GM23338 (cell line): ENCODE measurements at regions not wholly inside any gene's neighbourhood (a gene's known extent, or its start where the extent isn't known, plus 50 kb on each side); places are given as distances from the start of the nearest gene placed in this dataset.

Experiments
- ATAC-seq: fragments of 200-7000 bp; cut with Tn5 transposase; 3 replicates; pipeline ENCODE4 v1.9.1; 2020
- DNase-seq: peaks from one replicate; pipeline ENCODE4 v3.0.0-alpha.2; 2015; ENCODE audit warnings: low spot score
- H2AFZ ChIP-seq: fragments of 200-600 bp; sonication (generic); 2 replicates; pipeline ENCODE4 v1.8.0; 2016; ENCODE audit warnings: antibody characterized with exemption, mild to moderate bottlenecking, moderate library complexity
- H3F3A ChIP-seq: fragments of 200-600 bp; sonication (generic); replicated peaks from 2 replicates; pipeline ENCODE4 v1.8.0; 2017; ENCODE audit warnings: antibody characterized with exemption, mixed run types, low read depth
- H3K27ac ChIP-seq: fragments of 200-600 bp; sonication (generic); 2 replicates; pipeline ENCODE4 v1.6.1; 2016; ENCODE audit warnings: low read depth
- H3K27me3 ChIP-seq: fragments of 200-600 bp; sonication (generic); 2 replicates; pipeline ENCODE4 v1.8.0; 2016; ENCODE audit warnings: mild to moderate bottlenecking, mixed run types, moderate library complexity; ENCODE audit not compliant: insufficient read depth
- H3K36me3 ChIP-seq: fragments of 200-600 bp; sonication (generic); 2 replicates; pipeline ENCODE4 v1.8.0; 2016; ENCODE audit warnings: mild to moderate bottlenecking; ENCODE audit not compliant: insufficient read depth
- H3K4me1 ChIP-seq: fragments of 200-600 bp; sonication (generic); 2 replicates; pipeline ENCODE4 v1.8.0; 2016; ENCODE audit warnings: mild to moderate bottlenecking, moderate library complexity; ENCODE audit not compliant: insufficient read depth
- H3K4me2 ChIP-seq: fragments of 200-600 bp; sonication (generic); 2 replicates; pipeline ENCODE4 v1.7.1; 2017; ENCODE audit warnings: mixed run types
- H3K4me3 ChIP-seq: fragments of 200-600 bp; sonication (generic); 2 replicates; pipeline ENCODE4 v1.6.1; 2016; ENCODE audit warnings: mixed run types
- H3K79me2 ChIP-seq: fragments of 200-600 bp; sonication (generic); replicated peaks from 2 replicates; pipeline ENCODE4 v1.8.0; 2017; ENCODE audit warnings: mild to moderate bottlenecking; ENCODE audit not compliant: insufficient read depth
- H3K9me2 ChIP-seq: fragments of 200-600 bp; sonication (generic); 2 replicates; pipeline ENCODE4 v1.8.0; 2017; ENCODE audit not compliant: insufficient read depth
- H4K20me1 ChIP-seq: fragments of 200-600 bp; sonication (generic); replicated peaks from 2 replicates; pipeline ENCODE4 v1.8.0; 2017; ENCODE audit warnings: mild to moderate bottlenecking; ENCODE audit not compliant: insufficient read depth
- H3K27ac Mint-ChIP-seq: 2 replicates; pipeline ENCODE4 v1.8.0; 2020; ENCODE audit warnings: inconsistent platforms, mild to moderate bottlenecking, moderate library complexity, mixed read lengths
- H3K27me3 Mint-ChIP-seq: 3 replicates; pipeline ENCODE4 v1.8.0; 2022; ENCODE audit warnings: low read depth, mild to moderate bottlenecking, moderate library complexity, mixed read lengths, inconsistent platforms; ENCODE audit not compliant: insufficient read depth, poor library complexity
- H3K36me3 Mint-ChIP-seq: 3 replicates; pipeline ENCODE4 v1.8.0; 2021; ENCODE audit warnings: low read depth, mild to moderate bottlenecking, inconsistent platforms, moderate library complexity, mixed read lengths
- H3K4me1 Mint-ChIP-seq: 3 replicates; pipeline ENCODE4 v1.8.0; 2020; ENCODE audit warnings: mild to moderate bottlenecking, inconsistent platforms, mixed read lengths
- H3K4me3 Mint-ChIP-seq: 3 replicates; pipeline ENCODE4 v1.8.0; 2021; ENCODE audit warnings: moderate library complexity, mild to moderate bottlenecking, inconsistent platforms, mixed read lengths
- H3K9me3 Mint-ChIP-seq: 3 replicates; pipeline ENCODE4 v1.8.0; 2020; ENCODE audit warnings: moderate library complexity, mild to moderate bottlenecking, inconsistent platforms, mixed read lengths
- CREB1 ChIP-seq: fragments of 250-450 bp; sonication (Bioruptor Pico); IDR thresholded peaks from 2 replicates; pipeline ENCODE4 v1.5.0; 2020; ENCODE audit warnings: low read depth, mild to moderate bottlenecking, moderate library complexity
- CTCF ChIP-seq, 2 experiments: fragments of 200-600 bp in 1 of 2; sonication (generic) in 1 of 2; conservative IDR thresholded peaks; 2 replicates each; pipeline versions ENCODE4 v1.5.1 to v1.6.1; 2016 to 2017; ENCODE audit warnings: antibody characterized with exemption in 2 of 2, low read depth in 2 of 2, mild to moderate bottlenecking in 2 of 2, moderate library complexity in 1 of 2
- ETS1 ChIP-seq: IDR thresholded peaks from 2 replicates; pipeline ENCODE4 v1.6.1; 2016; ENCODE audit warnings: antibody characterized with exemption
- EZH2 ChIP-seq: fragments of 200-600 bp; sonication (generic); IDR thresholded peaks from one replicate; pipeline ENCODE4 v1.8.0; 2017; ENCODE audit warnings: antibody characterized with exemption, mild to moderate bottlenecking, low read depth; ENCODE audit not compliant: unreplicated experiment
- EZH2phosphoT487 ChIP-seq: fragments of 200-600 bp; sonication (generic); IDR thresholded peaks from one replicate; pipeline ENCODE4 v1.8.1; 2018; ENCODE audit warnings: antibody characterized with exemption; ENCODE audit not compliant: unreplicated experiment
- JUNB ChIP-seq: IDR thresholded peaks from one replicate; pipeline ENCODE4 v1.6.1; 2016; ENCODE audit warnings: antibody characterized with exemption; ENCODE audit not compliant: unreplicated experiment
- NANOG ChIP-seq: IDR thresholded peaks from 2 replicates; pipeline ENCODE4 v1.6.1; 2016; ENCODE audit warnings: antibody characterized with exemption, borderline replicate concordance
- POLR2AphosphoS5 ChIP-seq: IDR thresholded peaks from 2 replicates; pipeline ENCODE4 v1.6.1; 2016; ENCODE audit warnings: antibody characterized with exemption, low read depth
- REST ChIP-seq: IDR thresholded peaks from one replicate; pipeline ENCODE4 v1.6.1; 2018; ENCODE audit warnings: antibody characterized with exemption; ENCODE audit not compliant: unreplicated experiment
- STAT1 ChIP-seq: IDR thresholded peaks from one replicate; pipeline ENCODE4 v1.6.1; 2016; ENCODE audit warnings: antibody characterized with exemption; ENCODE audit not compliant: unreplicated experiment
- ZNF114 ChIP-seq: fragments of 250-450 bp; sonication (Bioruptor Pico); IDR thresholded peaks from 2 replicates; pipeline ENCODE4 v1.5.0; 2020; ENCODE audit warnings: mild to moderate bottlenecking, moderate library complexity
- ZNF331 ChIP-seq: fragments of 250-450 bp; sonication (Bioruptor Pico); IDR thresholded peaks from 2 replicates; pipeline ENCODE4 v1.5.0; 2020; ENCODE audit warnings: low read depth, mild to moderate bottlenecking, moderate library complexity
- ZNF462 ChIP-seq: fragments of 250-450 bp; sonication (Bioruptor Pico); IDR thresholded peaks from 2 replicates; pipeline ENCODE4 v1.5.0; 2020; ENCODE audit warnings: mild to moderate bottlenecking, moderate library complexity

- Mint-ChIP-seq H3K27ac (no peak overlapping the region), H3K4me1 (no peaks in the 10 kb centered on the region), H3K27me3 (peaks cover 1% of the 10 kb centered on the region), H3K36me3 (peaks cover 11% of the 10 kb centered on the region; the same call in 2 of the 3 replicates), H3K4me3 (no peak overlapping the region), H3K9me3 (peaks cover 76% of the 10 kb centered on the region)
- Histone ChIP-seq H3K4me3 (no peak overlapping the region), H3K9me2 (0 out of 2 replicates have a peak, but pooled peaks cover 4% of the 10 kb centered on the region), H3K27me3 (no peaks in the 10 kb centered on the region), H4K20me1 (no peaks in the 10 kb centered on the region), H3K27ac (no peak overlapping the region), H3K4me1 (no peaks in the 10 kb centered on the region), H3F3A (no peaks in the 10 kb centered on the region), H3K4me2 (no peak overlapping the region), H3K79me2 (no peaks in the 10 kb centered on the region), H2AFZ (no peak overlapping the region), H3K36me3 (no peaks in the 10 kb centered on the region)
- TF ChIP-seq REST (no peak), ETS1 (no peak), EZH2phosphoT487 (no peak), POLR2AphosphoS5 (no peak), ZNF462 (CRISPR knock-in tag) (no peak), NANOG (no peak), CTCF (conservative IDR thresholded peaks at IDR 0.05; ENCODE audit: low read depth in 2 of 2) (no peak), ZNF331 (CRISPR knock-in tag) (no peak), CREB1 (no peak), ZNF114 (no peak), JUNB (no peak), EZH2 (no peak), STAT1 (no peak)
- no peak for ATAC-seq
- no peak for DNase-seq
Measured at GRCh38 chr11:42023267-42023666, 563.8 kb upstream of the LRRC4C start.
